ENCODE measurements at regions not wholly inside any gene's neighbourhood (a gene's known extent, or its start where the extent isn't known, plus 50 kb on each side); places are given as distances from the start of the nearest gene placed in this dataset.

GRCh38 chr2:240208631-240209211, 68.3 kb upstream of the OTOS start:
- DNase-seq (ENCODE audit: low read depth in 2 of 2) = no peak

GRCh38 chr2:240209493-240209892, 69.0 kb upstream of the OTOS start:
- no peak for DNase-seq (ENCODE audit: low read depth in 2 of 2)

- no peak for DNase-seq (ENCODE audit: low read depth in 2 of 2)
Observed at GRCh38 chr2:240210198-240210965, 69.9 kb upstream of the OTOS start.

GRCh38 chr2:240211096-240211495, 70.6 kb upstream of the OTOS start:
- DNase-seq (ENCODE audit: low read depth in 2 of 2) = no peak

GRCh38 chr2:240211598-240212424, 71.4 kb upstream of the OTOS start:
- DNase-seq (ENCODE audit: low read depth in 2 of 2) = no peak

GRCh38 chr2:240212425-240213225, 72.2 kb upstream of the OTOS start:
- DNase-seq (ENCODE audit: low read depth in 2 of 2) = no peak

DNA sequence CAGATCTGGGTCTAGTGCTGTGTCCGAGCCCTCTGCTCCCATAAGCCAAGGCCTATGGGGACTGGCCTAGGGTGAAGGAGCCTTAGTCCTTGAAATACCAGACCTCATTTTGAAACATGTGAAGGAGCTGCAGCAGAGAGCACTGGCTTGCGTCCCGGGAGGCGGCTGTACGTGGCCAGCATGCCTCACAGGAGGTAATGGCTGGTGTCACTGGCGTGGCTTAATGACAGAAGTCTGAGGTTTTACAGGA, 72.7 kb upstream of the OTOS start:
- DNase-seq (ENCODE audit: low read depth in 2 of 2) = no peak

- no peak for DNase-seq (ENCODE audit: low read depth in 2 of 2)
Observed at GRCh38 chr2:240213476-240214421, 73.3 kb upstream of the OTOS start.

DNA sequence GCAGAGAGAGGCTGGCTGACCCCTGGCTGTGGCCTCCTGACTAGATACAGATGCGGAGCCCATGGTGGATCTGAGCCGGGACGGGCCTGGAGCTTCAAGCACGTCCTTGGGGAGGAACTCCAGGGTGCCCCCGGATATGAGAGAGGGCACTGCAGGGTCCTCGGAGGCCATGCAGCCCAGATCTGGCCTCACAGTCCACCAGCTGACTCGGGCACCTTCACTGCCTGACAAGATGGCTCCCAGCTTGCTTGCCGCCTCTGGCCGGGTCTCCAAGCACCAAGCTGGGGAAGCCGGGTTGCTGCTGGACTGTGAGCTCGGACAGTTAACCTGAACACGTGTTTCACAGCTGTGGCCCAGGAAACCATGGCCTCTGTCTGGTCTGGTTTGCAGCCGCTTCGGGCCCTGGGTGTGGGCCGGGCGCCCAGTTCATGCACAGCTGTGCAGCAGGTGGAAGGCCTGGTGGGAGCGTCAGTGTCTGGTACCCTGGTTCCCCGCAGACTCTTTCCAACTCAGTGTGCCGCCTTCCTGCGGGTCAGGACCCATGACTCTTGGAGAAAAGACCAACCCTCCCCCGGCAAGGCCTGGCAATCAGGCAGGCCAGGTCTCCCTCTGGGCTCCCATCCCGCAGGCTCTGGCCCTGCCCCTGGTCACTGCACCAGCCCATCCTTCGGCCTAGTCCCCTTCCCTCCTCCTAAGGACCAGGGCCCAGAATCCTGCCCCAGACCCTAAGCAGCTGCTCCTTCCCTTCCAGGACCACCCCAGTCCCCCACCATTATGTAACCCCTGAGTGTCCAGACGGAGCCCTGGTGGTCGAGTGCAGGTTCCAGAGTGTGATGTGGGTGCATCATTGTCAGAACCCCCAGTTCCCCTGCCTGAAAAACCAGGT, 74.6 kb upstream of the OTOS start:
- no peak for DNase-seq (ENCODE audit: low read depth in 2 of 2)

GRCh38 chr2:240215676-240216051, 75.2 kb upstream of the OTOS start:
- DNase-seq (ENCODE audit: low read depth in 2 of 2) = no peak

DNA sequence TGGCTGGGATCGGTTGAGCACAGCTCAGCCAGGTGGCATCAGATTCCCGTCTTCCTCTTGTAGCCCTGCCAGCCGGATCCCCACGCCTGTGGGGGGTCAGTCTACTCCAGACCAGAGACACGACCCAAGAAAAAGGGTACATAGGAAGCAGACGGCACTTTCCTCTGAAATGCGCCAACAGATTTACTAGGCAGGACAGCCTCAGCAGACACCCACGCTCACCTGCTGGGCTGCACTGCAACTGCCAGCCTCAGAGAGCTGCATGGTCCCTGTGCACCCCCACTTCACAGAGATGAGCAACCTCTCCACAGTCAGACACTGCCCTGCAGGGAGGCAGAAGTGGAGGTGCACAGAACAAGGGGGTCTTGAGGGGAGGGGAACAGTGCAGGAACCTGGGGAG, 75.7 kb upstream of the OTOS start:
- DNase-seq (ENCODE audit: low read depth in 2 of 2) = no peak

- DNase-seq (ENCODE audit: low read depth in 2 of 2) = no peak
Observed at GRCh38 chr2:240217431-240218301, 77.2 kb upstream of the OTOS start.

GRCh38 chr2:240219208-240219890, 78.9 kb upstream of the OTOS start:
- no peak for DNase-seq (ENCODE audit: low read depth in 2 of 2)

GRCh38 chr2:240220371-240220770, 79.9 kb upstream of the OTOS start:
- DNase-seq (ENCODE audit: low read depth in 2 of 2) = no peak

GRCh38 chr2:240223631-240224030, 83.2 kb upstream of the OTOS start:
- no peak for DNase-seq (ENCODE audit: low read depth in 2 of 2)

DNA sequence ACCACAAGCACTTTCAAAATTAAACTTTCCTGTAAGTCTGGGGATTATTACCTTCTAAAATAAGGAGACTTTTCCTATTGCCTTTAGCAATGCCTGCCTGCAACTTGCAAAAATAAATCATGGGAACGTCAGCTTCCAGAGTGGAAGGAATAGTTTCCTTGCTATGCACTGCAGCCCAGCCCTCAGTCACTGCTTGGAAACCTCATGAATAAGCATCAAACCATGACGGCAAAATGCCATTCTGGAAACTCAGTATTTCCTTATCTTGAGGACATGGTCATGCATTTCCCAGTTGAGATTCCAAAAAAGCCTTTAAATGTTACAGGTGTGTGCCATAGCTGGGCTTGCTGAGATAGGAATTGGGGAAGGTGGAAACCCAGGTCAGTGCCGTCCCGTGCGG, 84.2 kb upstream of the OTOS start:
- no peak for DNase-seq (ENCODE audit: low read depth in 2 of 2)

DNA sequence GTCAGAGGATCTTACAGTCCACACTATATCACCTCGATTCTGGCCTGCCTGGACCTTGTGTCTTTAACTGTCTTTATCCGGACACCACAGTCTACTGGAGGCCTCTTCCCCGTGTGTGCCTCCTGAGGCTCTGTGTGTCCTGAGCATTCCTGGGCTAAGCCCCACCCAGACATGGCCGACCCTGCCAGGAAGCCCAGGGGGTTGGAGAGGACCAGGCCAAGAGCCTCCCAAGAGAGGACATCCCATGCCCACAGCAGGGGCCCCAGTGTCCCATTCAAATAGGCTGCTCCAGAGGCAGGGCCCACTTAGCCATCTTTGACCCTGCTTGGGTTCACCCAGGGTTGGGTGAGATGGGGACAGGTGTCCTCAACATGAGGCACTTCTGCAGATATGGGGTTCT, 84.7 kb upstream of the OTOS start:
- DNase-seq (ENCODE audit: low read depth in 2 of 2) = no peak

DNA sequence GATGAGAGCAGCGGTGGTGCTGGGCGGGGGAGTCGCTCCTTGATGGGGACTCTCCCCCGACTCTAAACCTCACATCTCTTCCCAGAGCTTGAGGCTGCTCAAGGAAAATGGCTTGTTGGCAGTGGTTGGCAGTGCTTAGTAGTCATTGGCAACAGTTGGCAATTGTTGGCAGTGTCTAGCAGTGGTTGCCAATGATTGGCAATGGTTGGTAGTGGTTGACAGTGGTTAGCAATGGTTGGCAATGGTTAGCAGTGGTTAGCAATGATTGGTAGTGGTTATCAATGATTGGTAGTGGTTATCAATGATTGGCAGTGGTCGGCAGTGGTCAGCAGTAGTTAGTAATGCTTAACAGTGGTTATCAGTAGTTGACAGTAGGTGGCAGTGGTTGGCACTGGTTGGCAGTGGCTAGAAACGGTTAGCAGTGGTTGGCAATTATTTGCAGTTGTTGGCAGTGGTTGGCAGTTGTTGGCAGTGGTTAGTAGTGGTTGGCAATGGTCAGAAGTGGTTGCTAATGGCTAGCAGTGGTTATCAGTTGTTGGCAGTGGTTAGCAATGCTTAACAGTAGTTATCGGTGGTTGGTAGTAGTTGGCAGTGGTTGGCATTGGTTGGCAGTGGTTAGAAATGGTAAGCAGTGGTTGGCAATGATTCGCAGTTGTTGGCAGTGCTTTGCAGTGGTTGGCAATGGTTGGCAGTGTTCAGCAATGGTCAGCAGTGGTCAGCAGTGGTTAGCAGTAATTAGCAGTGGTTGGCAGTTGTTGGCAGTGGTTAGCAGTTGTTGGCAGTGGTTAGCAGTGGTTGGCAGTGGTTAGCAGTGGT, 85.4 kb upstream of the OTOS start:
- DNase-seq (ENCODE audit: low read depth in 2 of 2) = no peak
